WI38 (cell line): ENCODE measurements at regions not wholly inside any gene's neighbourhood (a gene's known extent, or its start where the extent isn't known, plus 50 kb on each side); places are given as distances from the start of the nearest gene placed in this dataset.

ENCODE experiments used
- H3K4me3 ChIP-seq: 2 replicates; pipeline ENCODE4 v1.5.1; 2011; ENCODE audit warnings: low read depth, mild to moderate bottlenecking, control low read depth, low read length
- CTCF ChIP-seq: IDR thresholded peaks from 2 replicates; pipeline ENCODE4 v1.5.1; 2012; ENCODE audit warnings: low read depth, mild to moderate bottlenecking, control low read depth, low read length

GRCh38 chr2:151175864-151176263 is 85.8 kb downstream of the RBM43 start:
- no peak overlapping the region for H3K4me3 ChIP-seq
- no peak for TF ChIP-seq CTCF

- no peak overlapping the region for H3K4me3 ChIP-seq
- no peak for TF ChIP-seq CTCF
These were observed 87.5 kb downstream of the RBM43 start for GRCh38 chr2:151174127-151174526.

GRCh38 chr2:151171186-151171585 is 90.5 kb downstream of the RBM43 start:
- H3K4me3 ChIP-seq: no peak overlapping the region
- TF ChIP-seq CTCF: no peak

GRCh38 chr2:151166410-151166809 is 95.3 kb downstream of the RBM43 start:
- H3K4me3 ChIP-seq: no peak overlapping the region

GRCh38 chr2:151165105-151165684 is 96.5 kb downstream of the RBM43 start:
- no peak overlapping the region for H3K4me3 ChIP-seq
- TF ChIP-seq CTCF: no peak

More at GRCh38 chr2:151166410-151166809, 95.3 kb downstream of the RBM43 start:
- TF ChIP-seq CTCF: no peak

GRCh38 chr2:151161821-151162551 is 99.7 kb downstream of the RBM43 start:
- no peak overlapping the region for H3K4me3 ChIP-seq
- 0 out of 2 replicates have a peak, but pooled peaks have one; percentile 3 for TF ChIP-seq CTCF

GRCh38 chr2:151159109-151159662 is 102.5 kb downstream of the RBM43 start:
- H3K4me3 ChIP-seq: no peak overlapping the region
- TF ChIP-seq CTCF: no peak
